ENCODE measurements at regions not wholly inside any gene's neighbourhood (a gene's known extent, or its start where the extent isn't known, plus 50 kb on each side); places are given as distances from the start of the nearest gene placed in this dataset.

- POLR2A ChIA-PET: no interaction called here
- no peak for TF ChIP-seq EED (CRISPR knock-in tag; IDR thresholded peaks at IDR 0.05)
- TF ChIP-seq ZNF280B (CRISPR knock-in tag; IDR thresholded peaks at IDR 0.05; ENCODE audit: borderline replicate concordance): no peak
- no peak for TF ChIP-seq ZNF781 (CRISPR knock-in tag; IDR thresholded peaks at IDR 0.05; ENCODE audit: borderline replicate concordance, not compliant biosample characterization)
- BruUV-seq (replicated peaks): no TSS peak
- H3K9me3 ChIP-seq (ENCODE audit: low read length): peaks cover 34% of the 10 kb centered on the region
- H2AFZ ChIP-seq (ENCODE audit: low read length): no peak overlapping the region
- H3K27ac ChIP-seq (ENCODE audit: extremely low read length, insufficient read depth, low read length): no peak overlapping the region
- no peak overlapping the region for H3K4me3 ChIP-seq (replicated peaks in 1 of 3; ENCODE audit: insufficient read depth in 1 of 3, low read depth in 2 of 3, low read length in 3 of 3)
- no peaks in the 10 kb centered on the region for H3K36me3 ChIP-seq (replicated peaks in 1 of 2; ENCODE audit: control insufficient read depth in 1 of 2, insufficient read depth in 2 of 2, low read length in 2 of 2)
- no peaks in the 10 kb centered on the region for H3K79me2 ChIP-seq (ENCODE audit: insufficient read depth, low read length)
- CTCF ChIA-PET (ENCODE audit: low intra/inter-chr PET ratio, low total read pairs): no interaction called here
- 50% methylated on average over 1 of the region's 1 CpG for WGBS (ENCODE audit: low lambda C conversion rate)
- intact Hi-C loops (cut with micrococcal nuclease; ENCODE audit: unreplicated experiment) (no loop called here), in situ Hi-C loops (cut with HindIII; ENCODE audit: extremely low pct_ligation_motif_present, low pct_unique_long_range_greater_than_20kb) (no loop called here)
- FAIRE-seq (no peak), DNase-seq (ENCODE audit: low spot score) (no peak), ATAC-seq (no peak)
- H4K20me1 ChIP-seq (ENCODE audit: insufficient read depth, low read length): no peaks in the 10 kb centered on the region
- H3K27me3 ChIP-seq (ENCODE audit: control insufficient read depth in 1 of 2, insufficient read depth in 2 of 2, low read length in 2 of 2): no peaks in the 10 kb centered on the region
- no peak overlapping the region for H3K9ac ChIP-seq (ENCODE audit: insufficient read depth, low read depth, low read length)
- no peaks in the 10 kb centered on the region for H3K4me1 ChIP-seq (ENCODE audit: insufficient read depth, low read length)
- no peak overlapping the region for H3K4me2 ChIP-seq (ENCODE audit: low read depth, low read length)
These were observed 1307.7 kb upstream of the LRRTM3 start for GRCh38 chr10:65618126-65618525.

DNA sequence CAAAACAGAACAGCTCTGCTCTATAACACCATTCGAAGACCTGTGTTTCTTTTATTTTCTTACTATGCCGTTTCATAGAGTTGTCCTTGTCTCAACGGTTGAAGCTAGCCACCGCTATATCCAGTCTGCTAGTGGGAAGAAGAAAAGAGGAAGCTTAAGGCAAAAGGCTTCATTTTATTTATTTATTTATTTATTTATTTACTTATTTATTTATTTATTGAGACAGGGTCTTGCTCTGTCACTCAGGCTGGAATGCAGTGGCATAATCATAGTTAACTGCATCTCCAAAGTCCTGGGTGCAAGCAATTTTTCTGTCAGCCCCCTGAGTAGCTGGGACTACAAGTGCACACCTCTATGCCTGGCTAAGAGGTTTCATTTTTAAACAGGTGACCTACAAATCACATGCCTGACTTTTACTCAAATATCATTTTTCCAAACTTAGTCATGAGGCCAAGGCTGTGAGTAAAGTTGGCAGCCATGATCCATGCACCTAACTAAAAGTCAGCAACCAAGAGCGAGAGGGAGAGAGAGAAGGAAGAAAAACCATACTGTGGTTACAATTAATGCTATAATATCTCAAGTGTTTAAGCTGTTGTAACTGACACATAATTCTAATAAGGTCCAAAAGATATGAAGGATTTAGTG, 1305.3 kb upstream of the LRRTM3 start:
- no peak for DNase-seq (ENCODE audit: low spot score)
- no peak for FAIRE-seq
- no peak overlapping the region for H3K4me2 ChIP-seq (ENCODE audit: low read depth, low read length)
- CTCF ChIA-PET (ENCODE audit: low intra/inter-chr PET ratio, low total read pairs): no interaction called here
- no peaks in the 10 kb centered on the region for H3K79me2 ChIP-seq (ENCODE audit: insufficient read depth, low read length)
- no peaks in the 10 kb centered on the region for H3K4me1 ChIP-seq (ENCODE audit: insufficient read depth, low read length)
- intact Hi-C loops (cut with micrococcal nuclease; ENCODE audit: unreplicated experiment): no loop called here
- ATAC-seq: no peak
- H4K20me1 ChIP-seq (ENCODE audit: insufficient read depth, low read length): no peaks in the 10 kb centered on the region
- in situ Hi-C loops (cut with HindIII; ENCODE audit: extremely low pct_ligation_motif_present, low pct_unique_long_range_greater_than_20kb): no loop called here
- H3K4me3 ChIP-seq (replicated peaks in 1 of 3; ENCODE audit: insufficient read depth in 1 of 3, low read depth in 2 of 3, low read length in 3 of 3): no peak overlapping the region
- POLR2A ChIA-PET: no interaction called here
- no TSS peak for BruUV-seq (replicated peaks)
- no peaks in the 10 kb centered on the region for H3K36me3 ChIP-seq (replicated peaks in 1 of 2; ENCODE audit: control insufficient read depth in 1 of 2, insufficient read depth in 2 of 2, low read length in 2 of 2)
- TF ChIP-seq, protein P1, sequence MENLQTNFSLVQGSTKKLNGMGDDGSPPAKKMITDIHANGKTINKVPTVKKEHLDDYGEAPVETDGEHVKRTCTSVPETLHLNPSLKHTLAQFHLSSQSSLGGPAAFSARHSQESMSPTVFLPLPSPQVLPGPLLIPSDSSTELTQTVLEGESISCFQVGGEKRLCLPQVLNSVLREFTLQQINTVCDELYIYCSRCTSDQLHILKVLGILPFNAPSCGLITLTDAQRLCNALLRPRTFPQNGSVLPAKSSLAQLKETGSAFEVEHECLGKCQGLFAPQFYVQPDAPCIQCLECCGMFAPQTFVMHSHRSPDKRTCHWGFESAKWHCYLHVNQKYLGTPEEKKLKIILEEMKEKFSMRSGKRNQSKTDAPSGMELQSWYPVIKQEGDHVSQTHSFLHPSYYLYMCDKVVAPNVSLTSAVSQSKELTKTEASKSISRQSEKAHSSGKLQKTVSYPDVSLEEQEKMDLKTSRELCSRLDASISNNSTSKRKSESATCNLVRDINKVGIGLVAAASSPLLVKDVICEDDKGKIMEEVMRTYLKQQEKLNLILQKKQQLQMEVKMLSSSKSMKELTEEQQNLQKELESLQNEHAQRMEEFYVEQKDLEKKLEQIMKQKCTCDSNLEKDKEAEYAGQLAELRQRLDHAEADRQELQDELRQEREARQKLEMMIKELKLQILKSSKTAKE (CRISPR knock-in tag; IDR thresholded peaks at IDR 0.05; ENCODE audit: borderline replicate concordance): no peak
- no peak overlapping the region for H3K9ac ChIP-seq (ENCODE audit: insufficient read depth, low read depth, low read length)
- no peak overlapping the region for H2AFZ ChIP-seq (ENCODE audit: low read length)
- 61% methylated on average over 5 of the region's 5 CpGs for WGBS (ENCODE audit: low lambda C conversion rate)
- peaks cover 16% of the 10 kb centered on the region; the same call in 1 of the 2 replicates for H3K9me3 ChIP-seq (ENCODE audit: low read length)
- H3K27me3 ChIP-seq (ENCODE audit: control insufficient read depth in 1 of 2, insufficient read depth in 2 of 2, low read length in 2 of 2): no peaks in the 10 kb centered on the region
- H3K27ac ChIP-seq (ENCODE audit: extremely low read length, insufficient read depth, low read length): no peak overlapping the region

Measured in HepG2 (cell line).